CD14-positive monocyte (primary cell): ENCODE measurements at regions not wholly inside any gene's neighbourhood (a gene's known extent, or its start where the extent isn't known, plus 50 kb on each side); places are given as distances from the start of the nearest gene placed in this dataset.

Experiments used
- DNase-seq, 3 donors: peaks; one replicate each; pipeline ENCODE4 v3.0.0-alpha.2; 2011 to 2022
- H2AFZ ChIP-seq: 2 replicates; pipeline ENCODE4 v1.6.0; 2012; ENCODE audit warnings: mild to moderate bottlenecking, low read depth, low read length, inconsistent platforms; ENCODE audit not compliant: insufficient read depth, poor library complexity, severe bottlenecking
- H3K27ac ChIP-seq, 2 donors: 1 replicate in 1 of 2; 2 replicates in 1 of 2; pipeline ENCODE4 v1.5.1; 2012 to 2013; ENCODE audit warnings: low read length in 2 of 2, control low read depth in 1 of 2, inconsistent platforms in 1 of 2, low read depth in 1 of 2, mild to moderate bottlenecking in 1 of 2
- H3K27me3 ChIP-seq, 2 donors: one replicate each; pipeline versions ENCODE4 v1.6.0 to v1.6.1; 2011 to 2013; ENCODE audit warnings: low read length in 2 of 2; ENCODE audit not compliant: control insufficient read depth in 2 of 2, insufficient read depth in 2 of 2
- H3K36me3 ChIP-seq, 2 donors: replicated peaks in 1 of 2; 1 replicate in 1 of 2; 2 replicates in 1 of 2; pipeline versions ENCODE4 v1.5.1 to v1.6.1; 2012 to 2013; ENCODE audit warnings: low read length in 2 of 2, control low read depth in 1 of 2, inconsistent platforms in 1 of 2, mild to moderate bottlenecking in 1 of 2; ENCODE audit not compliant: insufficient read depth in 2 of 2, control insufficient read depth in 1 of 2
- H3K4me1 ChIP-seq, 2 donors: 1 replicate in 1 of 2; 2 replicates in 1 of 2; pipeline versions ENCODE4 v1.5.1 to v1.6.1; 2012 to 2013; ENCODE audit warnings: low read length in 2 of 2, control low read depth in 1 of 2, inconsistent platforms in 1 of 2, mild to moderate bottlenecking in 1 of 2, moderate library complexity in 1 of 2; ENCODE audit not compliant: insufficient read depth in 2 of 2, control insufficient read depth in 1 of 2
- H3K4me2 ChIP-seq: replicated peaks from 2 replicates; pipeline ENCODE3; 2012; ENCODE audit warnings: low read length, moderate library complexity, mild to moderate bottlenecking; ENCODE audit not compliant: poor library complexity, severe bottlenecking; ENCODE audit errors: extremely low read depth
- H3K4me3 ChIP-seq, 3 experiments: fragments of 200-600 bp in 1 of 3; sonication (generic) in 1 of 3; replicated peaks in 1 of 3; 1 replicate in 2 of 3; 2 replicates in 1 of 3; pipeline ENCODE4 v1.5.1; 2011 to 2013; ENCODE audit warnings: low read length in 3 of 3, mild to moderate bottlenecking in 3 of 3, control low read depth in 2 of 3, low read depth in 2 of 3, inconsistent platforms in 1 of 3, moderate library complexity in 1 of 3
- H3K79me2 ChIP-seq: 2 replicates; pipeline ENCODE4 v1.6.0; 2012; ENCODE audit warnings: mild to moderate bottlenecking, control low read depth, inconsistent platforms, low read length, moderate library complexity; ENCODE audit not compliant: insufficient read depth
- H3K9ac ChIP-seq: 2 replicates; pipeline ENCODE4 v1.6.0; 2017; ENCODE audit warnings: low read length, mild to moderate bottlenecking; ENCODE audit not compliant: insufficient read depth, poor library complexity, severe bottlenecking
- H3K9me3 ChIP-seq, 2 donors: replicated peaks in 1 of 2; 1 replicate in 1 of 2; 2 replicates in 1 of 2; pipeline versions ENCODE4 v1.5.1 to v1.6.1; 2012 to 2013; ENCODE audit warnings: low read length in 2 of 2, control low read depth in 1 of 2; ENCODE audit not compliant: control insufficient read depth in 1 of 2, insufficient read depth in 1 of 2
- H4K20me1 ChIP-seq: 2 replicates; pipeline ENCODE4 v1.6.0; 2012; ENCODE audit warnings: mild to moderate bottlenecking, low read length, control low read depth, moderate library complexity; ENCODE audit not compliant: insufficient read depth
- H3K27ac Mint-ChIP-seq, 7 donors: one replicate each; pipeline ENCODE4 v1.8.0; 2020; ENCODE audit warnings: mild to moderate bottlenecking in 7 of 7, mixed read lengths in 7 of 7, moderate library complexity in 6 of 7, inconsistent platforms in 2 of 7
- H3K27me3 Mint-ChIP-seq, 3 donors: one replicate each; pipeline ENCODE4 v1.8.0; 2021 to 2022; ENCODE audit warnings: low read depth in 3 of 3, mild to moderate bottlenecking in 3 of 3, mixed read lengths in 3 of 3, moderate library complexity in 3 of 3, inconsistent platforms in 1 of 3
- H3K36me3 Mint-ChIP-seq, 2 donors: one replicate each; pipeline ENCODE4 v1.8.0; 2020; ENCODE audit warnings: mixed read lengths in 2 of 2, inconsistent platforms in 1 of 2, mild to moderate bottlenecking in 1 of 2
- H3K4me1 Mint-ChIP-seq: one replicate; pipeline ENCODE4 v1.8.0; 2020; ENCODE audit warnings: mild to moderate bottlenecking, mixed read lengths
- H3K4me3 Mint-ChIP-seq, 2 donors: one replicate each; pipeline ENCODE4 v1.8.0; 2020; ENCODE audit warnings: mild to moderate bottlenecking in 2 of 2, mixed read lengths in 2 of 2, moderate library complexity in 1 of 2
- H3K9me3 Mint-ChIP-seq, 7 donors: one replicate each; pipeline ENCODE4 v1.8.0; 2020 to 2022; ENCODE audit warnings: mixed read lengths in 7 of 7, mild to moderate bottlenecking in 6 of 7, moderate library complexity in 6 of 7, inconsistent platforms in 2 of 7
- WGBS: methylation state at CpG from one replicate; pipeline ENCODE4 v1.1.5; 2013; ENCODE audit warnings: missing lambda C conversion rate; ENCODE audit not compliant: insufficient coverage; 5-methylcytosine and 5-hydroxymethylcytosine counted together
- intact Hi-C, 2 donors: fragments of 100-400 bp; cut with micrococcal nuclease; formaldehyde crosslinking; loops; one replicate each; pipeline versions ENCODE4 v1.15.0 to v1.15.1; 2023
- TF ChIP-seq, protein P1 (sequence below): fragments of 200-600 bp; IDR thresholded peaks from one replicate; pipeline ENCODE4 v1.8.0; 2022; ENCODE audit warnings: antibody characterized with exemption, mild to moderate bottlenecking

DNA sequence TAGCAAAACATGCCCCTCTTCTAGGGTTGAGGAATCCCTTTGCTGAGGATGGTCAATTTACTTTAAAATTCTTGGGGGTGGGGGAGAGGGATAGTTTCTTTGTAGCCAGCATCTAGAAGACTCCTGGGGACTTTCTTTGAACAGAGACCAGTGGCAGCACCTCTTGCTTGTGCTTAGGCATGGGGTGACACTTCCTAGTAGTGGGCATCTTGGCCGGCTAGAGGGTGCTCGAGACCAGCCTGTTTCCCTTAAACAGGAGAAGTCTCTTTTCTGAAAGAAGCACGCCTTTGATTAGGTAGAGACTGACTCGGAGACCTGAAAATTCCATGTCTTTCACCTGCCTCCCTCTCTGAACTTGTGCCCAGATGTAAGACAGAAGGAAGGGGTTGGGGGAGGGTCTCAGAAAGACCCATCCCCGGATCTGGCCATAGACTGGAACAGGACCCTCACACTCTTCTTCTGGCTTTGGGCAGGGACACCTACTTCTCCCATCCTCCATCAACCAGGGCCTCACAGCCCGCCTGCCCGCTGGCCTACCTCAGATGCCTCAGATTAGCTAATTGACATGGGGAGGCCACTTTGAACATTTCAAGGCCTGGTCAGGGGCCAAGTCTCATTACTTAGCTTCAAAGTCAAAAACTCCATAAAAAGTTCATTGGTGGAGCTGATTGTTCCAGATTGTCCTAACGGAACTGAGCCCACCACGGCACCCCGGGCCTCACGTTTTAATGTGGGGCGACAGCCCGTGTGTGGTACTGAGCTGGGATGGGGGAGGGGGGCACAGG lies 172.2 kb downstream of the CDC5L start:
- Mint-ChIP-seq H3K4me3 (peak overlapping the region in 1 of 2 donors; percentile 39), H3K36me3 (peaks cover 0 to 3% of the 10 kb centered on the region in 2 donors), H3K27me3 (peaks cover 17 to 27% (median 22%) of the 10 kb centered on the region in 3 donors), H3K9me3 (no peaks in the 10 kb centered on the region), H3K27ac (no peak overlapping the region), H3K4me1 (peaks cover 44% of the 10 kb centered on the region)
- Histone ChIP-seq H3K4me2 (no peak overlapping the region), H3K9me3 (no peaks in the 10 kb centered on the region), H2AFZ (no peak overlapping the region), H3K9ac (no peak overlapping the region), H3K4me3 (no peak overlapping the region), H3K27ac (no peak overlapping the region), H3K27me3 (peaks cover 3 to 8% of the 10 kb centered on the region in 2 donors), H4K20me1 (no peaks in the 10 kb centered on the region), H3K79me2 (no peaks in the 10 kb centered on the region), H3K4me1 (peaks cover 26 to 37% of the 10 kb centered on the region in 2 donors), H3K36me3 (no peaks in the 10 kb centered on the region)
- intact Hi-C loops, result no loop called here
- TF ChIP-seq, protein P1, sequence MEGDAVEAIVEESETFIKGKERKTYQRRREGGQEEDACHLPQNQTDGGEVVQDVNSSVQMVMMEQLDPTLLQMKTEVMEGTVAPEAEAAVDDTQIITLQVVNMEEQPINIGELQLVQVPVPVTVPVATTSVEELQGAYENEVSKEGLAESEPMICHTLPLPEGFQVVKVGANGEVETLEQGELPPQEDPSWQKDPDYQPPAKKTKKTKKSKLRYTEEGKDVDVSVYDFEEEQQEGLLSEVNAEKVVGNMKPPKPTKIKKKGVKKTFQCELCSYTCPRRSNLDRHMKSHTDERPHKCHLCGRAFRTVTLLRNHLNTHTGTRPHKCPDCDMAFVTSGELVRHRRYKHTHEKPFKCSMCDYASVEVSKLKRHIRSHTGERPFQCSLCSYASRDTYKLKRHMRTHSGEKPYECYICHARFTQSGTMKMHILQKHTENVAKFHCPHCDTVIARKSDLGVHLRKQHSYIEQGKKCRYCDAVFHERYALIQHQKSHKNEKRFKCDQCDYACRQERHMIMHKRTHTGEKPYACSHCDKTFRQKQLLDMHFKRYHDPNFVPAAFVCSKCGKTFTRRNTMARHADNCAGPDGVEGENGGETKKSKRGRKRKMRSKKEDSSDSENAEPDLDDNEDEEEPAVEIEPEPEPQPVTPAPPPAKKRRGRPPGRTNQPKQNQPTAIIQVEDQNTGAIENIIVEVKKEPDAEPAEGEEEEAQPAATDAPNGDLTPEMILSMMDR, result no peak
- no CpG with 5 or more reads among the region's 13 CpGs for WGBS
- DNase-seq, result no peak

DNA sequence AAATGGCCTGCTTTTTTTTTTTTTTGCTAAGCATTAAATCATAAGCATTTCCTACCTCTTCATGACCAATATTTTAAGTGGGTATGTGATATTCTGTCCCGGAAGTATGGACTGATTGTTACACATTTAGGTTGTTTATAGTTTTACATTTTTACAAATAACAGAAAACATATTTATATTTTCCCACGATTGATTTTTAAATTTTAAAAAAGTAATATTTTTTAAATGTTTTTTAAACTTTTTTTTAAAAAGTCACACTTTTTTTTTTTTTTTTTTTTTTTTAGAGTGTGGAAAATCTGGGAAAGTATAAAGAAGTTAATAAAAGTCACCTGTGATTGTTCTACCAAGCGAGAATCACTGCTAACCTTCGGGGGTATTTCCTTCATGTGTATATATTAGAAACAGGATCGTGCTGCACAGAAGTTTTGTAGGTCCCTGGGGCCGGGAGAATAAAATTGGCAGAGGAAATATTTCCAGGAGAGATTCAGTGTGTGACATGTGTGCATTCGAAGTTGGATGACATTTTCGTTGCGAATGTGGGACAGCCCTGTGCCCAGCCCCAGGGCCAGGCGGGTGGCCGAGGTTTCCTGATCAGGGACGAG lies 173.1 kb downstream of the CDC5L start:
- peak overlapping the region in 1 of 2 donors; percentile 92 for H3K4me3 Mint-ChIP-seq
- Histone ChIP-seq H3K79me2 (no peaks in the 10 kb centered on the region), H3K9ac (no peak overlapping the region), H3K36me3 (no peaks in the 10 kb centered on the region), H4K20me1 (no peaks in the 10 kb centered on the region), H2AFZ (peak overlapping the region; percentile 70), H3K27ac (no peak overlapping the region), H3K9me3 (no peaks in the 10 kb centered on the region), H3K27me3 (peaks cover 3 to 8% of the 10 kb centered on the region in 2 donors), H3K4me1 (peaks cover 29 to 37% of the 10 kb centered on the region in 2 donors), H3K4me2 (peak overlapping the region; percentile 58), H3K4me3 (peak overlapping the region in 1 of 3 experiments; percentile 50)
- H3K4me1 Mint-ChIP-seq, result peaks cover 51% of the 10 kb centered on the region
- intact Hi-C loops, result no loop called here
- H3K27me3 Mint-ChIP-seq, result peaks cover 17 to 27% (median 22%) of the 10 kb centered on the region in 3 donors
- peaks cover 0 to 3% of the 10 kb centered on the region in 2 donors for H3K36me3 Mint-ChIP-seq
- 59% methylated on average over 10 of the region's 12 CpGs for WGBS
- TF ChIP-seq, protein P1, result no peak
- DNase-seq, result no peak
- H3K27ac Mint-ChIP-seq, result peak overlapping the region in 1 of 7 donors; percentile 30
- no peaks in the 10 kb centered on the region for H3K9me3 Mint-ChIP-seq
